ENCODE measurements at regions not wholly inside any gene's neighbourhood (a gene's known extent, or its start where the extent isn't known, plus 50 kb on each side); places are given as distances from the start of the nearest gene placed in this dataset.

DNA sequence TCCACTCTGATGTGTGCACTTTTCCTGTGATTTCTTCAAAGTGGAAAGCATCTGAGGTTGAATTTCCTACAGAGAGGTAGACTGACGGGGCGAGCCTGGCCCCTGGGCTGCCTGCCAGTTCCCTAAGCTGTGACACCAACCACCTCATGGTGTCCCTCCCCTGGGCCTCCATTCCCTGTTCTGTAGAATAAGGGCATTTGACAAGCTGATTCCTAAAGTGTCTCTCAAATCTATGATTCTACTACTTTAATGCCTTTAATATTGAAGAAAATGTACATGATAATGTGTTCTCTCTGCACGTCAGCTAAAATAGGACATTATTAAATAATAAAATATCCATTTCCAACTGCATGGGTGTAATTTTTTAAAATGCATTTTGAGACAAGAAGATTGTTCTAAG, 105.1 kb downstream of the SEC61G start:
- TF ChIP-seq, protein P1, sequence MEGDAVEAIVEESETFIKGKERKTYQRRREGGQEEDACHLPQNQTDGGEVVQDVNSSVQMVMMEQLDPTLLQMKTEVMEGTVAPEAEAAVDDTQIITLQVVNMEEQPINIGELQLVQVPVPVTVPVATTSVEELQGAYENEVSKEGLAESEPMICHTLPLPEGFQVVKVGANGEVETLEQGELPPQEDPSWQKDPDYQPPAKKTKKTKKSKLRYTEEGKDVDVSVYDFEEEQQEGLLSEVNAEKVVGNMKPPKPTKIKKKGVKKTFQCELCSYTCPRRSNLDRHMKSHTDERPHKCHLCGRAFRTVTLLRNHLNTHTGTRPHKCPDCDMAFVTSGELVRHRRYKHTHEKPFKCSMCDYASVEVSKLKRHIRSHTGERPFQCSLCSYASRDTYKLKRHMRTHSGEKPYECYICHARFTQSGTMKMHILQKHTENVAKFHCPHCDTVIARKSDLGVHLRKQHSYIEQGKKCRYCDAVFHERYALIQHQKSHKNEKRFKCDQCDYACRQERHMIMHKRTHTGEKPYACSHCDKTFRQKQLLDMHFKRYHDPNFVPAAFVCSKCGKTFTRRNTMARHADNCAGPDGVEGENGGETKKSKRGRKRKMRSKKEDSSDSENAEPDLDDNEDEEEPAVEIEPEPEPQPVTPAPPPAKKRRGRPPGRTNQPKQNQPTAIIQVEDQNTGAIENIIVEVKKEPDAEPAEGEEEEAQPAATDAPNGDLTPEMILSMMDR (IDR thresholded peaks at IDR 0.05), result no peak
- TF ChIP-seq POLR2A (IDR thresholded peaks at IDR 0.05), result no peak

Data from testis (tissue), 2 donors.